Stimulated activated CD4-positive, alpha-beta T cell treated with anti-CD3 and anti-CD28 coated beads, Interleukin-15, amount 100 ng/mL, for 24 hours (primary cell): ENCODE measurements at regions not wholly inside any gene's neighbourhood (a gene's known extent, or its start where the extent isn't known, plus 50 kb on each side); places are given as distances from the start of the nearest gene placed in this dataset.

Experiments
- DNase-seq: peaks from one replicate; pipeline ENCODE4 v3.0.0-alpha.2; 2020

- DNase-seq = no peak
These were observed 221.8 kb downstream of the LACC1 start for GRCh38 chr13:44101347-44102083.

- no peak for DNase-seq
These were observed 223.9 kb downstream of the LACC1 start for GRCh38 chr13:44103429-44104196.

GRCh38 chr13:44104197-44104490, 224.4 kb downstream of the LACC1 start:
- DNase-seq = no peak

GRCh38 chr13:44104969-44105368, 225.3 kb downstream of the LACC1 start:
- DNase-seq = no peak

- no peak for DNase-seq
These were observed 226.8 kb downstream of the LACC1 start for GRCh38 chr13:44106266-44107152.

GRCh38 chr13:44107357-44108121, 227.8 kb downstream of the LACC1 start:
- no peak for DNase-seq

- DNase-seq = no peak
These were observed 228.7 kb downstream of the LACC1 start for GRCh38 chr13:44108331-44108858.

GRCh38 chr13:44110091-44110621, 230.5 kb downstream of the LACC1 start:
- no peak for DNase-seq

- DNase-seq = no peak
These were observed 232.0 kb downstream of the LACC1 start for GRCh38 chr13:44111701-44112100.

GRCh38 chr13:44112700-44113329, 233.1 kb downstream of the LACC1 start:
- DNase-seq = no peak

GRCh38 chr13:44116562-44117332, 237.0 kb downstream of the LACC1 start:
- no peak for DNase-seq

- no peak for DNase-seq
These were observed 237.6 kb downstream of the LACC1 start for GRCh38 chr13:44117351-44117750.

- DNase-seq = no peak
These were observed 238.1 kb downstream of the LACC1 start for GRCh38 chr13:44117816-44118215.

GRCh38 chr13:44118881-44119280, 239.2 kb downstream of the LACC1 start:
- DNase-seq = no peak

- no peak for DNase-seq
These were observed 240.3 kb downstream of the LACC1 start for GRCh38 chr13:44120043-44120442.

- DNase-seq = no peak
These were observed 241.4 kb downstream of the LACC1 start for GRCh38 chr13:44120849-44121755.

GRCh38 chr13:44124352-44124751, 244.6 kb downstream of the LACC1 start:
- DNase-seq = no peak

- DNase-seq = no peak
These were observed 246.3 kb downstream of the LACC1 start for GRCh38 chr13:44125943-44126469.

GRCh38 chr13:44128552-44129001, 245.0 kb upstream of the SERP2 start:
- no peak for DNase-seq
